ENCODE measurements at regions not wholly inside any gene's neighbourhood (a gene's known extent, or its start where the extent isn't known, plus 50 kb on each side); places are given as distances from the start of the nearest gene placed in this dataset.
"Not testable (repeated sequence)": the region's sequence is repeated elsewhere in the genome, so short reads cannot be mapped to it uniquely, and the experiment has no call there.

DNA sequence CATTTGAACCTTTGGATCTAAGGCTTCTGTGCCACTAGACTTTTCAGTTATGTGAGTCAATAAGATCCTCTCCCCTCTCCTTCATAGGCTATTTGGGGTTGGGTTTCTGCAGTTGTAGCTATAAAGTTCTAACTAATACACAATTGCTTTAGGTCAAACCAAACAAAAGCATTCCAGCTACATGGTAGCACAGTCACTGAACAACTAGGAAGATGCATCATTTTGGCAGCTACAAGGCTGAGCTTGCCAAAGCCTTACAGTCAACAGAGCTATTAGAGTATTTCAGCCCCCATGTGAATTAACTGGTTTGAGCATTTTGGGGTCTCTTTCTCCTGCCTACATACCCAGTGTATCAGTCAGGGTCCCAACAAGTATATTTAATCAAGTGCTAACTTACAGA, 234.6 kb downstream of the ZNF608 start:
- no peak for DNase-seq (ENCODE audit: low spot score in 2 of 2)
- H3K4me3 ChIP-seq (ENCODE audit: low read depth, poor library complexity, severe bottlenecking), result no peak overlapping the region
- TF ChIP-seq, protein P1, sequence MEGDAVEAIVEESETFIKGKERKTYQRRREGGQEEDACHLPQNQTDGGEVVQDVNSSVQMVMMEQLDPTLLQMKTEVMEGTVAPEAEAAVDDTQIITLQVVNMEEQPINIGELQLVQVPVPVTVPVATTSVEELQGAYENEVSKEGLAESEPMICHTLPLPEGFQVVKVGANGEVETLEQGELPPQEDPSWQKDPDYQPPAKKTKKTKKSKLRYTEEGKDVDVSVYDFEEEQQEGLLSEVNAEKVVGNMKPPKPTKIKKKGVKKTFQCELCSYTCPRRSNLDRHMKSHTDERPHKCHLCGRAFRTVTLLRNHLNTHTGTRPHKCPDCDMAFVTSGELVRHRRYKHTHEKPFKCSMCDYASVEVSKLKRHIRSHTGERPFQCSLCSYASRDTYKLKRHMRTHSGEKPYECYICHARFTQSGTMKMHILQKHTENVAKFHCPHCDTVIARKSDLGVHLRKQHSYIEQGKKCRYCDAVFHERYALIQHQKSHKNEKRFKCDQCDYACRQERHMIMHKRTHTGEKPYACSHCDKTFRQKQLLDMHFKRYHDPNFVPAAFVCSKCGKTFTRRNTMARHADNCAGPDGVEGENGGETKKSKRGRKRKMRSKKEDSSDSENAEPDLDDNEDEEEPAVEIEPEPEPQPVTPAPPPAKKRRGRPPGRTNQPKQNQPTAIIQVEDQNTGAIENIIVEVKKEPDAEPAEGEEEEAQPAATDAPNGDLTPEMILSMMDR (IDR thresholded peaks at IDR 0.05), result no peak
- TF ChIP-seq POLR2A (IDR thresholded peaks at IDR 0.05), result no peak
- intact Hi-C loops (cut with DNase I; ENCODE audit: low total_unique reads), result no loop called here

DNA sequence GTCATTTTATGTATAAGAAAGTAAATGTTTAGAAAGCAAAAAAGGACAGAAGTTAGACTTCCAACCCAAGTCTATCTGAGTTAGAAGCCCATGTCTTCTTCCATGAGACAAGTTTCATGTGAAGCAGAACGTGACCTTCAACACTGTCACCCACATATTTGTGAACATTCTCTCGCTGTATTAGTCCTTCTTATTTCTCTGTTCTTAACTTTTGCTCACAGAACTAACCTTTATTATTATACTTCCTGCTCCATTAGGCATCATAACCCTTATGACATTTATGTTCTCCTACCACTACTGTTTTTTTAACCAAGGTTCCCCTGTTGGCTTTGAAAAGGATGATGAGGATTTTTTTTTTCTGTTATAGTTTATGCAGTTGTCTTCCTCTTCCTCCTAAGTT, 238.8 kb downstream of the ZNF608 start:
- DNase-seq (ENCODE audit: low spot score in 2 of 2), result no peak
- intact Hi-C loops (cut with DNase I; ENCODE audit: low total_unique reads), result no loop called here
- TF ChIP-seq POLR2A (IDR thresholded peaks at IDR 0.05), result no peak
- TF ChIP-seq, protein P1 (IDR thresholded peaks at IDR 0.05), result no peak
- WGBS, 2 donors, result 92 to 99% methylated on average over 2 of the region's 2 CpGs
- H3K4me3 ChIP-seq (ENCODE audit: low read depth, poor library complexity, severe bottlenecking), result no peak overlapping the region

DNA sequence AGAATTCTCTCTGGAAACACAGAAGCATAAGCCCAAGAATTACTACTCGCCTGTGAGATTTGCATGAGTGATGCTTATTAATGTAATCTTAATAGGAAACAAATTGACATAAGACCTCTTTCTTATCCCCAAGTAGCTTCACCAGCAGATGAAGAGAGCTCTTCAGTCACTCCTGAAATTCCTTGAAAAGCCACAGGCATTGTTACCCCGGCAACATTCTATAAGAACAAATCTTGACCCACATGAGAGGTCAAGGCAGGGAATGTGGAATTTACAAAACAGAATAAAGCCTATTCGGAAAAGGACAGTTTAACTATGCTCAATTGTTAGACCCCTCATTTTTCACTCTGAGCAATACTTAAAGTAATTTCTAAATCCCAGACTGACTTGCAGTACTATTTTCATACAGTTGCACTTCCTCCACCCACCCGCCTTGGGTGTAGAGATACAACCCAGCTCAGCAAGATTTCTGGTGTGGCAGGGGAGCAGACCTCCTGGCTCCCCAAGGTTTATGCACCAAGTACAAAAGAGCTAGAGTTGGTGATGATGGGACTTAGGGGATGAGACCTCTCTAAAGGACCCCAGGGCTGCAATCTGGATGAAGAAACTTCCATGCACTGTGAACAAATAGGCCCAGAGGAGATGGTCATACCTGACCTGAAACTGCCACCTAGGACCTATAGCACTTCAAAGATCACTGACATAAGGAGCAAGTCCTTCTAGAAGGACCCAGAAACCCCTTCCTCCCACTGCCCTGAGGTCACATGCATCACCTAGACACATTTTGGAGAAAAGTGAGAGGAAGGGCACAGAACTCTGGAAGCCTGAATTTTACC, 242.1 kb downstream of the ZNF608 start:
- H3K4me3 ChIP-seq (ENCODE audit: low read depth, poor library complexity, severe bottlenecking), result no peak overlapping the region
- intact Hi-C loops (cut with DNase I; ENCODE audit: low total_unique reads), result no loop called here
- TF ChIP-seq, protein P1 (IDR thresholded peaks at IDR 0.05), result no peak
- TF ChIP-seq POLR2A (IDR thresholded peaks at IDR 0.05), result no peak
- WGBS, 2 donors, result 91 to 94% methylated on average over 4 of the region's 4 CpGs
- DNase-seq (ENCODE audit: low spot score in 2 of 2), result no peak

DNA sequence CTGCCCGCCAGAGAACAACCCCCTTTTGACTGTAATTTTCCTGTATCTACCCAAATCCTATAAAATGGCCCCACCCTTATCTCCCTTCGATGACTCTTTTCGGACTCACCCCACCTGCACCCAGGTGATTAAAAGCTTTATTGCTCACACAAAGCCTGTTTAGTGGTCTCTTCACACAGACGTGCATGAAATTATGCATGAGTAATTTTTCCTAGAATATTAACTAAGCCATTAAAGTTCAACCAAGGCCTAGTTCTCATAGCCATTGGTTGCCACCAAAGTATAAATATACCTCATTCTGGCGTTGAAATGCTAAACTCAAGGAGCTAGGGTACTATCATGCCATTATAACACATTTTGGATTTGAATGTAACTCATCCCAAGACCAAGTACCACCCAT, 243.9 kb downstream of the ZNF608 start:
- DNase-seq (ENCODE audit: low spot score in 2 of 2), result no peak
- whole genome bisulfite sequencing, 2 donors, result 97 to 99% methylated on average over 5 of the region's 5 CpGs
- intact Hi-C loops (cut with DNase I; ENCODE audit: low total_unique reads), result no loop called here
- TF ChIP-seq, protein P1 (IDR thresholded peaks at IDR 0.05), result no peak
- no peak for TF ChIP-seq POLR2A (IDR thresholded peaks at IDR 0.05)
- H3K4me3 ChIP-seq (ENCODE audit: low read depth, poor library complexity, severe bottlenecking), result no peak overlapping the region

DNA sequence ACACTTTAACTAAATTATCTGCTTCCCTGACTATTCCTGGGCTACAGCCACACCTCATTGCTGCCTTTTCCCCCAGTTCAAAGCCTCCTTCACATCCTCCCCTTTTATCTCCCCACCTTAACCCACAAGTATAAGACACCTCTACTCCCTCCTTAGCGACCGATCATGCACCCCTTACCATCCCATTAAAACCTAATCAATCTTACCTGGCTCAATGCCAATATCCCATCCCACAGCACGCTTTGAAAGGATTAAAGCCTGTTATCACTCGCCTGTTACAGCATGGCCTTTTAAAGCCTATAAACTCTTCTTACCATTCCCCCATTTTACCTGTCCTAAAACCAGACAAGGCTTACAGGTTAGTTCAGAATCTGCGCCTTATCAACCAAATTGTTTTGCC, 246.6 kb downstream of the ZNF608 start:
- H3K4me3 ChIP-seq (ENCODE audit: low read depth, poor library complexity, severe bottlenecking); intact Hi-C loops (cut with DNase I; ENCODE audit: low total_unique reads); DNase-seq (ENCODE audit: low spot score in 2 of 2): not testable (repeated sequence)
- WGBS, 2 donors, result 60 to 78% methylated on average over 4 to 5 of the region's 5 CpGs

DNA sequence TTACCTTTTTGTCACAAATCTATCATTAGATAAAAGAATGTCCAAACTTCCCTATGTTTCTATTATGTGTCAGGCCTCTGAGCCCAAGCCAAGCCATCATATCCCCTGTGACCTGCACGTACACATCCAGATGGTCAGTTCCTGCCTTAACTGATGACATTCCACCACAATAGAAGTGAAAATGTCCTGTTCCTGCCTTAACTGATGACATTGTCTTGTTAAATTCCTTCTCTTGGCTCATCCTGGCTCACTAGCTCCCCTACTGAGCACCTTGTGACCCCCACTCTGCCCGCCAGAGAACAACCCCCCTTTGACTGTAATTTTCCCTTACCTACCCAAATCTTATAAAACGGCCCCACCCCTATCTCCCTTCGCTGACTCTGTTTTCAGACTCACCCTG, 249.5 kb downstream of the ZNF608 start:
- DNase-seq (ENCODE audit: low spot score in 2 of 2); intact Hi-C loops (cut with DNase I; ENCODE audit: low total_unique reads); H3K4me3 ChIP-seq (ENCODE audit: low read depth, poor library complexity, severe bottlenecking): not testable (repeated sequence)
- WGBS, 2 donors, result 89 to 90% methylated on average over 4 of the region's 4 CpGs

DNA sequence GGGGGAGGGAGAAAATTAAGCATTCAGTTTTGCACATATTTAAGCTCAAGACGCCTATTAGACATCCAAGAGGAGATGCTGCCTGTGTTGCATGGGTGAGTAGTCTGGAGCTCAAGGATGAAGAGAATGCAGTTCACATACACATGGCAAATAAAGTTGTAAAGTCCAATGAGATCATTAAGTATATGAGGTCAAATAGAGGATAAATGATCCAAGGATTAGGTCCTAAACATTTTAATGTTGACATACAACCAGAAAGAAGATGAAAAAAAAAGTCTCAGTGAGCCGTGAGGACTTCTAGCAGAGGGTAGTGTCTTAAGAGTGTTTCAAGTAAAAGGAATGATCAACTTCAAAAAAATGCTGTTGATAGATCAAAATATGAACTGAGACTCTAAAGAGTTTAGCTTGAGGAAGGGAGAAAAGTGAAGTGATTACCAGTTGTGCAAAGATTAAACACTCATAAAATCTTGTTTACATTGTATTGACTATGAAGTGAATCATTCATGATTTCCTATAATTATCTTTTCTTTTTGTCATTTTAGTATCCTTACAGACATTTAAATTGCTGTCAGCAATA, 251.8 kb downstream of the ZNF608 start:
- 95 to 98% methylated on average over 2 of the region's 2 CpGs for WGBS, 2 donors
- DNase-seq (ENCODE audit: low spot score in 2 of 2), result no peak
- TF ChIP-seq POLR2A (IDR thresholded peaks at IDR 0.05), result no peak
- TF ChIP-seq, protein P1 (IDR thresholded peaks at IDR 0.05), result no peak
- intact Hi-C loops (cut with DNase I; ENCODE audit: low total_unique reads), result no loop called here
- no peak overlapping the region for H3K4me3 ChIP-seq (ENCODE audit: low read depth, poor library complexity, severe bottlenecking)

Measured in lower leg skin (tissue), 4 donors.